MM.1S (cell line): ENCODE measurements at regions not wholly inside any gene's neighbourhood (a gene's known extent, or its start where the extent isn't known, plus 50 kb on each side); places are given as distances from the start of the nearest gene placed in this dataset.

Source experiments
- DNase-seq: peaks from one replicate; pipeline ENCODE4 v3.0.0-alpha.2; 2015
- H2AFZ ChIP-seq: fragments of 300-600 bp; sonication (generic); 2 replicates; pipeline ENCODE4 v1.6.0; 2016; ENCODE audit warnings: antibody characterized with exemption, low read length
- H3F3A ChIP-seq: fragments of 300-600 bp; sonication (generic); 2 replicates; pipeline ENCODE4 v1.6.1; 2016; ENCODE audit warnings: mild to moderate bottlenecking, antibody characterized with exemption, low read length, moderate library complexity, mixed read lengths; ENCODE audit not compliant: insufficient read depth
- H3K27ac ChIP-seq: fragments of 300-600 bp; sonication (generic); 2 replicates; pipeline ENCODE4 v1.5.1; 2016; ENCODE audit warnings: mild to moderate bottlenecking, low read length
- H3K27me3 ChIP-seq: fragments of 300-600 bp; sonication (generic); replicated peaks from 2 replicates; pipeline ENCODE4 v1.6.0; 2016; ENCODE audit warnings: low read length; ENCODE audit not compliant: insufficient read depth
- H3K36me3 ChIP-seq: fragments of 300-600 bp; sonication (generic); replicated peaks from 2 replicates; pipeline ENCODE4 v1.6.1; 2016; ENCODE audit warnings: mild to moderate bottlenecking, low read length, mixed read lengths; ENCODE audit not compliant: insufficient read depth
- H3K4me1 ChIP-seq: fragments of 300-600 bp; sonication (generic); 2 replicates; pipeline ENCODE4 v1.6.1; 2016; ENCODE audit warnings: low read length, mixed read lengths
- H3K4me2 ChIP-seq: fragments of 300-600 bp; sonication (generic); 2 replicates; pipeline ENCODE4 v1.6.0; 2016; ENCODE audit warnings: low read depth, low read length
- H3K4me3 ChIP-seq: fragments of 300-600 bp; sonication (generic); 2 replicates; pipeline ENCODE4 v1.5.1; 2016; ENCODE audit warnings: low read length, mixed read lengths
- H3K79me2 ChIP-seq: fragments of 300-600 bp; sonication (generic); 2 replicates; pipeline ENCODE4 v1.6.1; 2016; ENCODE audit warnings: mixed run types, low read length, mixed read lengths
- H3K9ac ChIP-seq: fragments of 300-600 bp; sonication (generic); 2 replicates; pipeline ENCODE4 v1.6.1; 2016; ENCODE audit warnings: low read length, mixed read lengths
- H3K9me2 ChIP-seq: fragments of 300-600 bp; sonication (generic); replicated peaks from 2 replicates; pipeline ENCODE4 v1.6.1; 2016; ENCODE audit warnings: mild to moderate bottlenecking, low read length, mixed read lengths; ENCODE audit not compliant: insufficient read depth
- H3K9me3 ChIP-seq: fragments of 300-600 bp; sonication (generic); replicated peaks from 2 replicates; pipeline ENCODE4 v1.6.1; 2016; ENCODE audit warnings: mild to moderate bottlenecking, low read length, mixed read lengths; ENCODE audit not compliant: insufficient read depth
- H4K20me1 ChIP-seq: fragments of 300-600 bp; sonication (generic); 2 replicates; pipeline ENCODE4 v1.6.1; 2016; ENCODE audit warnings: mild to moderate bottlenecking, low read length, moderate library complexity, mixed read lengths; ENCODE audit not compliant: insufficient read depth
- CTCF ChIP-seq: fragments of 300-600 bp; sonication (generic); IDR thresholded peaks from 2 replicates; pipeline ENCODE4 v1.5.1; 2016; ENCODE audit warnings: antibody characterized with exemption, low read length, mixed read lengths
- EZH2 ChIP-seq: fragments of 300-600 bp; sonication (generic); optimal IDR thresholded peaks from 2 replicates; pipeline ENCODE3; 2017; ENCODE audit warnings: low read depth, mild to moderate bottlenecking, antibody characterized with exemption, low read length, mixed read lengths
- EZH2phosphoT487 ChIP-seq: fragments of 300-600 bp; sonication (generic); IDR thresholded peaks from 2 replicates; pipeline ENCODE4 v1.6.1; 2018; ENCODE audit warnings: antibody characterized with exemption, low read length

- no peaks in the 10 kb centered on the region for H3K9me3 ChIP-seq
- no peak overlapping the region for H3K4me2 ChIP-seq
- no peak for DNase-seq
- H2AFZ ChIP-seq = no peak overlapping the region
- no peaks in the 10 kb centered on the region for H3K27me3 ChIP-seq
- no peak overlapping the region for H3K27ac ChIP-seq
- no peaks in the 10 kb centered on the region for H3K4me1 ChIP-seq
- no peaks in the 10 kb centered on the region for H3K79me2 ChIP-seq
- H3K36me3 ChIP-seq = no peaks in the 10 kb centered on the region
- H3K9ac ChIP-seq = no peak overlapping the region
- TF ChIP-seq EZH2phosphoT487 (no peak), CTCF (no peak), EZH2 (no peak)
- H3K4me3 ChIP-seq = no peak overlapping the region
- no peaks in the 10 kb centered on the region; the same call in 1 of the 2 replicates for H3K9me2 ChIP-seq
- H4K20me1 ChIP-seq = no peaks in the 10 kb centered on the region
- H3F3A ChIP-seq = no peaks in the 10 kb centered on the region
Observed at GRCh38 chr13:100823448-100823847, 148.9 kb upstream of the TMTC4 start.

GRCh38 chr13:100822871-100823443, 148.4 kb upstream of the TMTC4 start:
- Histone ChIP-seq H3K4me2 (no peak overlapping the region), H3K9me3 (no peaks in the 10 kb centered on the region), H3K36me3 (no peaks in the 10 kb centered on the region), H3F3A (no peaks in the 10 kb centered on the region), H3K4me1 (no peaks in the 10 kb centered on the region), H3K79me2 (no peaks in the 10 kb centered on the region), H4K20me1 (no peaks in the 10 kb centered on the region), H2AFZ (no peak overlapping the region), H3K4me3 (no peak overlapping the region), H3K9me2 (no peaks in the 10 kb centered on the region; the same call in 1 of the 2 replicates), H3K27me3 (no peaks in the 10 kb centered on the region), H3K9ac (no peak overlapping the region), H3K27ac (no peak overlapping the region)
- TF ChIP-seq EZH2 (no peak), CTCF (no peak), EZH2phosphoT487 (no peak)
- no peak for DNase-seq

- no peaks in the 10 kb centered on the region for H3K4me1 ChIP-seq
- no peaks in the 10 kb centered on the region for H3K36me3 ChIP-seq
- H2AFZ ChIP-seq = no peak overlapping the region
- no peaks in the 10 kb centered on the region for H4K20me1 ChIP-seq
- H3K4me2 ChIP-seq = no peak overlapping the region
- TF ChIP-seq EZH2phosphoT487 (no peak), CTCF (no peak)
- no peaks in the 10 kb centered on the region for H3K79me2 ChIP-seq
- no peak for DNase-seq
- no peak overlapping the region for H3K27ac ChIP-seq
- H3K9me3 ChIP-seq = no peaks in the 10 kb centered on the region
- H3K4me3 ChIP-seq = no peak overlapping the region
- H3K27me3 ChIP-seq = no peaks in the 10 kb centered on the region
- H3F3A ChIP-seq = no peaks in the 10 kb centered on the region
- H3K9me2 ChIP-seq = no peaks in the 10 kb centered on the region
- H3K9ac ChIP-seq = no peak overlapping the region
Observed at GRCh38 chr13:100818711-100819110, 144.1 kb upstream of the TMTC4 start.
